Endodermal cell (in vitro differentiated cells): ENCODE measurements at regions not wholly inside any gene's neighbourhood (a gene's known extent, or its start where the extent isn't known, plus 50 kb on each side); places are given as distances from the start of the nearest gene placed in this dataset.

Experiments
- DNase-seq: peaks from one replicate; pipeline ENCODE4 v3.0.0-alpha.2; 2017
- H3K27ac ChIP-seq: 2 replicates; pipeline ENCODE4 v1.5.1; 2013; ENCODE audit warnings: mild to moderate bottlenecking, low read depth, low read length, moderate library complexity
- H3K27me3 ChIP-seq: 2 replicates; pipeline ENCODE4 v1.6.1; 2013; ENCODE audit warnings: mild to moderate bottlenecking, low read length, moderate library complexity; ENCODE audit not compliant: insufficient read depth, control insufficient read depth, poor library complexity, severe bottlenecking
- H3K36me3 ChIP-seq: 2 replicates; pipeline ENCODE4 v1.7.0; 2013; ENCODE audit warnings: mild to moderate bottlenecking, low read length, moderate library complexity; ENCODE audit not compliant: control insufficient read depth, insufficient read depth
- H3K4me1 ChIP-seq: one replicate; pipeline ENCODE4 v1.7.0; 2013; ENCODE audit warnings: low read length; ENCODE audit not compliant: control insufficient read depth, insufficient read depth
- H3K4me3 ChIP-seq: 2 replicates; pipeline ENCODE4 v1.5.1; 2013; ENCODE audit warnings: mild to moderate bottlenecking, low read length, moderate library complexity
- H3K9ac ChIP-seq: 2 replicates; pipeline ENCODE4 v1.6.1; 2013; ENCODE audit warnings: mild to moderate bottlenecking, low read length, moderate library complexity; ENCODE audit not compliant: poor library complexity, severe bottlenecking; ENCODE audit errors: extremely low read depth
- H3K9me3 ChIP-seq: 2 replicates; pipeline ENCODE4 v1.6.1; 2013; ENCODE audit warnings: mild to moderate bottlenecking, low read length, moderate library complexity; ENCODE audit not compliant: control insufficient read depth
- H3K27ac Mint-ChIP-seq: 2 replicates; pipeline ENCODE4 v1.8.0; 2020; ENCODE audit warnings: mixed read lengths
- H3K27me3 Mint-ChIP-seq: 2 replicates; pipeline ENCODE4 v1.8.0; 2021; ENCODE audit warnings: mild to moderate bottlenecking, mixed read lengths; ENCODE audit not compliant: insufficient read depth
- H3K36me3 Mint-ChIP-seq: 2 replicates; pipeline ENCODE4 v1.8.0; 2020; ENCODE audit warnings: low read depth, mixed read lengths
- H3K4me1 Mint-ChIP-seq: 2 replicates; pipeline ENCODE4 v1.8.0; 2020; ENCODE audit warnings: mixed read lengths
- H3K4me3 Mint-ChIP-seq: 2 replicates; pipeline ENCODE4 v1.8.0; 2020; ENCODE audit warnings: mild to moderate bottlenecking, moderate library complexity, mixed read lengths
- H3K9me3 Mint-ChIP-seq: 2 replicates; pipeline ENCODE4 v1.8.0; 2020; ENCODE audit warnings: mild to moderate bottlenecking, mixed read lengths
- CTCF ChIP-seq: fragments of 200-600 bp; sonication (generic); conservative IDR thresholded peaks from 2 replicates; pipeline ENCODE4 v1.5.0; 2021; ENCODE audit warnings: antibody characterized with exemption, mild to moderate bottlenecking
- WGBS, 2 experiments: methylation state at CpG; one replicate each; pipeline versions ENCODE4 v1.1.5 to v1.1.7; 2013; ENCODE audit warnings: missing lambda C conversion rate in 2 of 2, mixed read lengths in 1 of 2; ENCODE audit not compliant: insufficient coverage in 1 of 2, insufficient read length in 1 of 2; 5-methylcytosine and 5-hydroxymethylcytosine counted together

- Histone ChIP-seq H3K36me3 (no peaks in the 10 kb centered on the region), H3K4me3 (no peak overlapping the region), H3K9ac (no peak overlapping the region), H3K27ac (no peak overlapping the region), H3K9me3 (peaks cover 16% of the 10 kb centered on the region), H3K4me1 (no peaks in the 10 kb centered on the region), H3K27me3 (no peaks in the 10 kb centered on the region)
- peaks cover 21% of the 10 kb centered on the region for H3K9me3 Mint-ChIP-seq
- TF ChIP-seq CTCF = no peak
- H3K27me3 Mint-ChIP-seq = no peaks in the 10 kb centered on the region
- no peaks in the 10 kb centered on the region for H3K4me1 Mint-ChIP-seq
- WGBS, 2 experiments = 85 to 90% methylated on average over 4 to 6 of the region's 6 CpGs
- no peak for DNase-seq
- no peaks in the 10 kb centered on the region for H3K36me3 Mint-ChIP-seq
- no peak overlapping the region for H3K4me3 Mint-ChIP-seq
- H3K27ac Mint-ChIP-seq = no peak overlapping the region
Observed at GRCh38 chr18:56100090-56100722, 512.2 kb upstream of the TCF4 start.

- H3K36me3 ChIP-seq = no peaks in the 10 kb centered on the region
- no peak overlapping the region for H3K4me3 Mint-ChIP-seq
- H3K9me3 Mint-ChIP-seq = no peaks in the 10 kb centered on the region
- no peaks in the 10 kb centered on the region for H3K9me3 ChIP-seq
- no peak for DNase-seq
- no peak overlapping the region for H3K9ac ChIP-seq
- H3K4me1 ChIP-seq = no peaks in the 10 kb centered on the region
- 89 to 98% methylated on average over 4 to 5 of the region's 5 CpGs for WGBS, 2 experiments
- H3K27ac Mint-ChIP-seq = no peak overlapping the region
- H3K27me3 Mint-ChIP-seq = no peaks in the 10 kb centered on the region
- H3K27ac ChIP-seq = no peak overlapping the region
- H3K36me3 Mint-ChIP-seq = no peaks in the 10 kb centered on the region
- H3K27me3 ChIP-seq = no peaks in the 10 kb centered on the region
- peaks cover under 1% of the 10 kb centered on the region for H3K4me1 Mint-ChIP-seq
- no peak overlapping the region for H3K4me3 ChIP-seq
- TF ChIP-seq CTCF = no peak
Observed at GRCh38 chr18:56097621-56098020, 509.6 kb upstream of the TCF4 start.

GRCh38 chr18:56096861-56097260, 508.9 kb upstream of the TCF4 start:
- DNase-seq = no peak
- H3K9me3 ChIP-seq = no peaks in the 10 kb centered on the region
- H3K4me1 Mint-ChIP-seq = peaks cover 6% of the 10 kb centered on the region
- no peak for TF ChIP-seq CTCF
- H3K4me3 ChIP-seq = no peak overlapping the region
- H3K27ac ChIP-seq = no peak overlapping the region
- no peak overlapping the region for H3K27ac Mint-ChIP-seq
- no peaks in the 10 kb centered on the region for H3K27me3 ChIP-seq
- no peaks in the 10 kb centered on the region for H3K9me3 Mint-ChIP-seq
- WGBS, 2 experiments = 95% methylated on average over 4 of the region's 4 CpGs
- no peak overlapping the region for H3K4me3 Mint-ChIP-seq
- H3K36me3 ChIP-seq = no peaks in the 10 kb centered on the region
- H3K9ac ChIP-seq = no peak overlapping the region
- H3K36me3 Mint-ChIP-seq = no peaks in the 10 kb centered on the region
- H3K4me1 ChIP-seq = no peaks in the 10 kb centered on the region
- no peaks in the 10 kb centered on the region for H3K27me3 Mint-ChIP-seq
